ENCODE measurements at regions not wholly inside any gene's neighbourhood (a gene's known extent, or its start where the extent isn't known, plus 50 kb on each side); places are given as distances from the start of the nearest gene placed in this dataset.

GRCh38 chr1:117678246-117678977 lies 72.6 kb downstream of the TENT5C start:
- Histone ChIP-seq H3K27me3 (ENCODE audit: control insufficient read depth in 5 of 5, insufficient read depth in 4 of 5, low read length in 5 of 5) (no peaks in the 10 kb centered on the region), H3K9ac (ENCODE audit: low read length in 5 of 5) (no peak overlapping the region), H3K36me3 (ENCODE audit: control insufficient read depth in 5 of 5, insufficient read depth in 5 of 5, low read length in 5 of 5) (no peaks in the 10 kb centered on the region), H3K27ac (ENCODE audit: low read depth, low read length) (no peak overlapping the region), H3K4me1 (ENCODE audit: control insufficient read depth in 5 of 5, insufficient read depth in 5 of 5, low read length in 5 of 5) (peaks cover 0 to 11% (median 8%) of the 10 kb centered on the region in 5 donors), H3K9me3 (ENCODE audit: control insufficient read depth in 5 of 5, low read length in 5 of 5) (no peaks in the 10 kb centered on the region), H3K4me3 (ENCODE audit: low read depth in 1 of 5, low read length in 5 of 5) (no peak overlapping the region)

GRCh38 chr1:117679299-117679698 lies 73.5 kb downstream of the TENT5C start:
- Histone ChIP-seq H3K4me1 (ENCODE audit: control insufficient read depth in 5 of 5, insufficient read depth in 5 of 5, low read length in 5 of 5) (peaks cover 0 to 10% (median 8%) of the 10 kb centered on the region in 5 donors), H3K36me3 (ENCODE audit: control insufficient read depth in 5 of 5, insufficient read depth in 5 of 5, low read length in 5 of 5) (no peaks in the 10 kb centered on the region), H3K9me3 (ENCODE audit: control insufficient read depth in 5 of 5, low read length in 5 of 5) (no peaks in the 10 kb centered on the region), H3K27me3 (ENCODE audit: control insufficient read depth in 5 of 5, insufficient read depth in 4 of 5, low read length in 5 of 5) (no peaks in the 10 kb centered on the region), H3K9ac (ENCODE audit: low read length in 5 of 5) (no peak overlapping the region), H3K27ac (ENCODE audit: low read depth, low read length) (no peak overlapping the region), H3K4me3 (ENCODE audit: low read depth in 1 of 5, low read length in 5 of 5) (no peak overlapping the region)

GRCh38 chr1:117679868-117680267 lies 74.0 kb downstream of the TENT5C start:
- Histone ChIP-seq H3K4me3 (ENCODE audit: low read depth in 1 of 5, low read length in 5 of 5) (no peak overlapping the region), H3K27ac (ENCODE audit: low read depth, low read length) (no peak overlapping the region), H3K27me3 (ENCODE audit: control insufficient read depth in 5 of 5, insufficient read depth in 4 of 5, low read length in 5 of 5) (no peaks in the 10 kb centered on the region), H3K9me3 (ENCODE audit: control insufficient read depth in 5 of 5, low read length in 5 of 5) (no peaks in the 10 kb centered on the region), H3K4me1 (ENCODE audit: control insufficient read depth in 5 of 5, insufficient read depth in 5 of 5, low read length in 5 of 5) (peaks cover 0 to 10% (median 8%) of the 10 kb centered on the region in 5 donors), H3K9ac (ENCODE audit: low read length in 5 of 5) (no peak overlapping the region), H3K36me3 (ENCODE audit: control insufficient read depth in 5 of 5, insufficient read depth in 5 of 5, low read length in 5 of 5) (no peaks in the 10 kb centered on the region)

GRCh38 chr1:117680316-117681002 lies 74.6 kb downstream of the TENT5C start:
- Histone ChIP-seq H3K4me1 (ENCODE audit: control insufficient read depth in 5 of 5, insufficient read depth in 5 of 5, low read length in 5 of 5) (peaks cover 0 to 10% (median 8%) of the 10 kb centered on the region in 5 donors), H3K9me3 (ENCODE audit: control insufficient read depth in 5 of 5, low read length in 5 of 5) (no peaks in the 10 kb centered on the region), H3K36me3 (ENCODE audit: control insufficient read depth in 5 of 5, insufficient read depth in 5 of 5, low read length in 5 of 5) (no peaks in the 10 kb centered on the region), H3K4me3 (ENCODE audit: low read depth in 1 of 5, low read length in 5 of 5) (no peak overlapping the region), H3K27me3 (ENCODE audit: control insufficient read depth in 5 of 5, insufficient read depth in 4 of 5, low read length in 5 of 5) (no peaks in the 10 kb centered on the region), H3K9ac (ENCODE audit: low read length in 5 of 5) (no peak overlapping the region), H3K27ac (ENCODE audit: low read depth, low read length) (no peak overlapping the region)

- no peaks in the 10 kb centered on the region for H3K27me3 ChIP-seq (ENCODE audit: control insufficient read depth in 5 of 5, insufficient read depth in 4 of 5, low read length in 5 of 5)
- no peaks in the 10 kb centered on the region for H3K9me3 ChIP-seq (ENCODE audit: control insufficient read depth in 5 of 5, low read length in 5 of 5)
- no peak overlapping the region for H3K27ac ChIP-seq (ENCODE audit: low read depth, low read length)
- peaks cover 0 to 10% (median 8%) of the 10 kb centered on the region in 5 donors for H3K4me1 ChIP-seq (ENCODE audit: control insufficient read depth in 5 of 5, insufficient read depth in 5 of 5, low read length in 5 of 5)
- H3K36me3 ChIP-seq (ENCODE audit: control insufficient read depth in 5 of 5, insufficient read depth in 5 of 5, low read length in 5 of 5) = no peaks in the 10 kb centered on the region
- no peak overlapping the region for H3K9ac ChIP-seq (ENCODE audit: low read length in 5 of 5)
- H3K4me3 ChIP-seq (ENCODE audit: low read depth in 1 of 5, low read length in 5 of 5) = no peak overlapping the region
Observed at GRCh38 chr1:117681093-117681900, 75.4 kb downstream of the TENT5C start.

- H3K4me1 ChIP-seq (ENCODE audit: control insufficient read depth in 5 of 5, insufficient read depth in 5 of 5, low read length in 5 of 5) = peaks cover 0 to 10% (median 8%) of the 10 kb centered on the region in 5 donors
- no peak overlapping the region for H3K9ac ChIP-seq (ENCODE audit: low read length in 5 of 5)
- no peak overlapping the region for H3K27ac ChIP-seq (ENCODE audit: low read depth, low read length)
Observed at GRCh38 chr1:117681901-117682250, 76.0 kb downstream of the TENT5C start.

GRCh38 chr1:117682372-117682771 lies 76.5 kb downstream of the TENT5C start:
- Histone ChIP-seq H3K36me3 (ENCODE audit: control insufficient read depth in 5 of 5, insufficient read depth in 5 of 5, low read length in 5 of 5) (no peaks in the 10 kb centered on the region), H3K27ac (ENCODE audit: low read depth, low read length) (no peak overlapping the region), H3K27me3 (ENCODE audit: control insufficient read depth in 5 of 5, insufficient read depth in 4 of 5, low read length in 5 of 5) (peaks cover 0 to under 1% (median 0%) of the 10 kb centered on the region in 5 donors), H3K9me3 (ENCODE audit: control insufficient read depth in 5 of 5, low read length in 5 of 5) (no peaks in the 10 kb centered on the region), H3K4me3 (ENCODE audit: low read depth in 1 of 5, low read length in 5 of 5) (no peak overlapping the region), H3K9ac (ENCODE audit: low read length in 5 of 5) (no peak overlapping the region), H3K4me1 (ENCODE audit: control insufficient read depth in 5 of 5, insufficient read depth in 5 of 5, low read length in 5 of 5) (peaks cover 0 to 10% (median 8%) of the 10 kb centered on the region in 5 donors)

More at GRCh38 chr1:117681901-117682250, 76.0 kb downstream of the TENT5C start:
- no peaks in the 10 kb centered on the region for H3K36me3 ChIP-seq (ENCODE audit: control insufficient read depth in 5 of 5, insufficient read depth in 5 of 5, low read length in 5 of 5)
- H3K4me3 ChIP-seq (ENCODE audit: low read depth in 1 of 5, low read length in 5 of 5) = no peak overlapping the region
- no peaks in the 10 kb centered on the region for H3K9me3 ChIP-seq (ENCODE audit: control insufficient read depth in 5 of 5, low read length in 5 of 5)
- no peaks in the 10 kb centered on the region for H3K27me3 ChIP-seq (ENCODE audit: control insufficient read depth in 5 of 5, insufficient read depth in 4 of 5, low read length in 5 of 5)

GRCh38 chr1:117683571-117684285 lies 77.9 kb downstream of the TENT5C start:
- H3K4me3 ChIP-seq (ENCODE audit: low read depth in 1 of 5, low read length in 5 of 5) = no peak overlapping the region
- H3K9me3 ChIP-seq (ENCODE audit: control insufficient read depth in 5 of 5, low read length in 5 of 5) = no peaks in the 10 kb centered on the region
- H3K9ac ChIP-seq (ENCODE audit: low read length in 5 of 5) = no peak overlapping the region
- peaks cover 0 to 3% (median 0%) of the 10 kb centered on the region in 5 donors for H3K27me3 ChIP-seq (ENCODE audit: control insufficient read depth in 5 of 5, insufficient read depth in 4 of 5, low read length in 5 of 5)
- H3K4me1 ChIP-seq (ENCODE audit: control insufficient read depth in 5 of 5, insufficient read depth in 5 of 5, low read length in 5 of 5) = peaks cover 0 to 1% (median under 1%) of the 10 kb centered on the region in 5 donors
- no peaks in the 10 kb centered on the region for H3K36me3 ChIP-seq (ENCODE audit: control insufficient read depth in 5 of 5, insufficient read depth in 5 of 5, low read length in 5 of 5)
- H3K27ac ChIP-seq (ENCODE audit: low read depth, low read length) = no peak overlapping the region

GRCh38 chr1:117685936-117686806 lies 80.3 kb downstream of the TENT5C start:
- no peaks in the 10 kb centered on the region for H3K9me3 ChIP-seq (ENCODE audit: control insufficient read depth in 5 of 5, low read length in 5 of 5)
- H3K27me3 ChIP-seq (ENCODE audit: control insufficient read depth in 5 of 5, insufficient read depth in 4 of 5, low read length in 5 of 5) = peaks cover 0 to 3% (median 0%) of the 10 kb centered on the region in 5 donors
- H3K4me3 ChIP-seq (ENCODE audit: low read depth in 1 of 5, low read length in 5 of 5) = no peak overlapping the region
- no peak overlapping the region for H3K9ac ChIP-seq (ENCODE audit: low read length in 5 of 5)
- H3K4me1 ChIP-seq (ENCODE audit: control insufficient read depth in 5 of 5, insufficient read depth in 5 of 5, low read length in 5 of 5) = no peaks in the 10 kb centered on the region
- no peaks in the 10 kb centered on the region for H3K36me3 ChIP-seq (ENCODE audit: control insufficient read depth in 5 of 5, insufficient read depth in 5 of 5, low read length in 5 of 5)
- H3K27ac ChIP-seq (ENCODE audit: low read depth, low read length) = no peak overlapping the region
